ENCODE measurements at regions not wholly inside any gene's neighbourhood (a gene's known extent, or its start where the extent isn't known, plus 50 kb on each side); places are given as distances from the start of the nearest gene placed in this dataset.

- H3K36me3 ChIP-seq (ENCODE audit: control insufficient read depth in 1 of 2, insufficient read depth in 2 of 2, low read depth in 1 of 2, low read length in 2 of 2) = peaks cover 4% of the 10 kb centered on the region in 2 experiments
- no peak overlapping the region for H4K8ac ChIP-seq (ENCODE audit: low read length)
- H3K14ac ChIP-seq (ENCODE audit: low read length in 2 of 2) = no peak overlapping the region
- no peaks in the 10 kb centered on the region for H3K79me1 ChIP-seq (replicated peaks; ENCODE audit: low read length, poor library complexity, severe bottlenecking)
- no peak overlapping the region for H2AK5ac ChIP-seq (ENCODE audit: low read length, severe bottlenecking)
- H3K9me3 ChIP-seq (ENCODE audit: control insufficient read depth, low read length) = no peaks in the 10 kb centered on the region
- no peak overlapping the region for H3K9ac ChIP-seq (ENCODE audit: low read length)
- no peak overlapping the region for H2BK120ac ChIP-seq (ENCODE audit: low read depth, low read length)
- no peak overlapping the region for H2BK5ac ChIP-seq (ENCODE audit: low read depth, low read length, poor library complexity, severe bottlenecking)
- H3K4me2 ChIP-seq (ENCODE audit: low read length, poor library complexity, severe bottlenecking) = no peak overlapping the region
- H3K27ac ChIP-seq (ENCODE audit: low read length, poor library complexity, severe bottlenecking) = no peak overlapping the region
- peaks cover 16% of the 10 kb centered on the region for H3K4me1 ChIP-seq (ENCODE audit: control insufficient read depth, insufficient read depth, low read depth, low read length)
- H3K4ac ChIP-seq (ENCODE audit: low read depth in 1 of 2, low read length in 2 of 2) = no peak overlapping the region
- DNase-seq = no peak
- H4K91ac ChIP-seq (ENCODE audit: low read length) = no peak overlapping the region
- no peak overlapping the region for H3K4me3 ChIP-seq (ENCODE audit: insufficient read depth in 1 of 2, low read depth in 1 of 2, low read length in 2 of 2)
- peak overlapping the region; percentile 8 for H2BK15ac ChIP-seq (ENCODE audit: low read depth, poor library complexity, severe bottlenecking)
- H3K18ac ChIP-seq (ENCODE audit: low read depth in 1 of 2, low read length in 2 of 2) = no peak overlapping the region
- no peaks in the 10 kb centered on the region for H3K27me3 ChIP-seq (ENCODE audit: control insufficient read depth in 1 of 2, insufficient read depth in 1 of 2, low read length in 2 of 2)
- 73% methylated on average over 3 of the region's 3 CpGs for WGBS
- H2BK12ac ChIP-seq (ENCODE audit: low read length in 2 of 2) = no peak overlapping the region
- no peak overlapping the region for H3K23ac ChIP-seq (ENCODE audit: low read length in 2 of 2)
- no peak overlapping the region for H2AFZ ChIP-seq (ENCODE audit: low read depth, low read length)
Observed at GRCh38 chr14:61109288-61109687, 128.2 kb downstream of the SLC38A6 start.

- Histone ChIP-seq H4K8ac (ENCODE audit: low read length) (no peak overlapping the region), H3K27me3 (ENCODE audit: control insufficient read depth in 1 of 2, insufficient read depth in 1 of 2, low read length in 2 of 2) (no peaks in the 10 kb centered on the region), H3K36me3 (ENCODE audit: control insufficient read depth in 1 of 2, insufficient read depth in 2 of 2, low read depth in 1 of 2, low read length in 2 of 2) (peaks cover 2 to 4% of the 10 kb centered on the region in 2 experiments), H3K27ac (ENCODE audit: low read length, poor library complexity, severe bottlenecking) (no peak overlapping the region), H2BK12ac (ENCODE audit: low read length in 2 of 2) (no peak overlapping the region), H3K4me1 (ENCODE audit: control insufficient read depth, insufficient read depth, low read depth, low read length) (peaks cover 18% of the 10 kb centered on the region), H2BK5ac (ENCODE audit: low read depth, low read length, poor library complexity, severe bottlenecking) (no peak overlapping the region), H3K14ac (ENCODE audit: low read length in 2 of 2) (no peak overlapping the region), H3K9ac (ENCODE audit: low read length) (no peak overlapping the region), H3K4ac (ENCODE audit: low read depth in 1 of 2, low read length in 2 of 2) (no peak overlapping the region), H4K91ac (ENCODE audit: low read length) (no peak overlapping the region), H3K4me2 (ENCODE audit: low read length, poor library complexity, severe bottlenecking) (no peak overlapping the region), H3K18ac (ENCODE audit: low read depth in 1 of 2, low read length in 2 of 2) (no peak overlapping the region), H2BK15ac (ENCODE audit: low read depth, poor library complexity, severe bottlenecking) (no peak overlapping the region), H3K9me3 (ENCODE audit: control insufficient read depth, low read length) (no peaks in the 10 kb centered on the region), H3K23ac (ENCODE audit: low read length in 2 of 2) (no peak overlapping the region), H2AK5ac (ENCODE audit: low read length, severe bottlenecking) (no peak overlapping the region), H2AFZ (ENCODE audit: low read depth, low read length) (no peak overlapping the region), H2BK120ac (ENCODE audit: low read depth, low read length) (no peak overlapping the region), H3K4me3 (ENCODE audit: insufficient read depth in 1 of 2, low read depth in 1 of 2, low read length in 2 of 2) (no peak overlapping the region), H3K79me1 (replicated peaks; ENCODE audit: low read length, poor library complexity, severe bottlenecking) (no peaks in the 10 kb centered on the region)
- DNase-seq = no peak
- 95% methylated on average over 10 of the region's 10 CpGs for WGBS
Observed at GRCh38 chr14:61108496-61109141, 127.6 kb downstream of the SLC38A6 start.

- Histone ChIP-seq H3K4me2 (ENCODE audit: low read length, poor library complexity, severe bottlenecking) (no peak overlapping the region), H3K4ac (ENCODE audit: low read depth in 1 of 2, low read length in 2 of 2) (no peak overlapping the region), H3K27ac (ENCODE audit: low read length, poor library complexity, severe bottlenecking) (no peak overlapping the region), H3K4me1 (ENCODE audit: control insufficient read depth, insufficient read depth, low read depth, low read length) (peaks cover 24% of the 10 kb centered on the region), H2BK5ac (ENCODE audit: low read depth, low read length, poor library complexity, severe bottlenecking) (no peak overlapping the region), H3K9me3 (ENCODE audit: control insufficient read depth, low read length) (no peaks in the 10 kb centered on the region), H4K91ac (ENCODE audit: low read length) (no peak overlapping the region), H2AK5ac (ENCODE audit: low read length, severe bottlenecking) (peak overlapping the region; percentile 47), H3K27me3 (ENCODE audit: control insufficient read depth in 1 of 2, insufficient read depth in 1 of 2, low read length in 2 of 2) (no peaks in the 10 kb centered on the region), H2BK12ac (ENCODE audit: low read length in 2 of 2) (peak overlapping the region in 1 of 2 experiments; percentile 54), H2BK15ac (ENCODE audit: low read depth, poor library complexity, severe bottlenecking) (no peak overlapping the region), H2AFZ (ENCODE audit: low read depth, low read length) (peak overlapping the region; percentile 65), H3K18ac (ENCODE audit: low read depth in 1 of 2, low read length in 2 of 2) (peak overlapping the region in 1 of 2 experiments; percentile 80), H3K36me3 (ENCODE audit: control insufficient read depth in 1 of 2, insufficient read depth in 2 of 2, low read depth in 1 of 2, low read length in 2 of 2) (peaks cover 2 to 4% of the 10 kb centered on the region in 2 experiments), H3K14ac (ENCODE audit: low read length in 2 of 2) (peak overlapping the region in 1 of 2 experiments; percentile 83), H3K79me1 (replicated peaks; ENCODE audit: low read length, poor library complexity, severe bottlenecking) (no peaks in the 10 kb centered on the region), H3K4me3 (ENCODE audit: insufficient read depth in 1 of 2, low read depth in 1 of 2, low read length in 2 of 2) (no peak overlapping the region), H3K9ac (ENCODE audit: low read length) (no peak overlapping the region), H2BK120ac (ENCODE audit: low read depth, low read length) (no peak overlapping the region), H3K23ac (ENCODE audit: low read length in 2 of 2) (no peak overlapping the region), H4K8ac (ENCODE audit: low read length) (peak overlapping the region; percentile 43)
- DNase-seq = no peak
- 91% methylated on average over 5 of the region's 6 CpGs for WGBS
Observed at GRCh38 chr14:61107869-61108493, 126.9 kb downstream of the SLC38A6 start.

DNA sequence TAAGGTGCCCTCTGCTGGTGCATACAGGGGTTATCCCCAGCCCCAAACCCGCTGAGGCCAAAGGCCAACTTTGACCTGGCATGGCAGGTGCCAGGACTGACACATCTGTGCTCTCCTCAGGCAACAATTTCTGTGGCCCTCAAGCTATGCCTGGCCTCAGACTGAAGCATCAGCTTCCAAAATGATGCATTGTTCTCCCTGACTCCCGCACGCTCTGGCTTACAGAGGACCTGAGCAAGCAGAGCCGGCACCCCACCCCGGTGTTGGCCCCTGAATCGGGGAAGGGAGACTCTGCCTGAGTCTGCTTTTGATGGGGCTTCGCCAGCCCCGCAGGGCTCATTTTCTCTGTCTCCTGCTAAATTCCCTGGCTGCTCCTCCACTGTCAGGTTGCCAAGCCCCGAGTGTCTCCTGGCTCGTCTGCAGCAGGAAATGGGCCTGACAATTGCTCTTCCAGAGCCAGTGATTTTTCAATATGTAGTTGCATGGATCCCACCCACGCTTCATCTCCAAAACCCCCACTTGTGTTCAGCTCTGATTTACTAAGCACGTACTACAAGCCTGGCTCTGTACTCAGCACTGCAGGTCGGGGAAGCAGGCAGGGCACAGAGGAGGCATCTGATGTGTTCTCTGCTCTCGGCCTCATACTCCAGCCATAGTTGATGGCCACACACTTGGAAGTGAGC lies 126.1 kb downstream of the SLC38A6 start:
- Histone ChIP-seq H2AFZ (ENCODE audit: low read depth, low read length) (no peak overlapping the region), H2BK15ac (ENCODE audit: low read depth, poor library complexity, severe bottlenecking) (peak overlapping the region; percentile 35), H3K23ac (ENCODE audit: low read length in 2 of 2) (no peak overlapping the region), H3K9ac (ENCODE audit: low read length) (no peak overlapping the region), H3K18ac (ENCODE audit: low read depth in 1 of 2, low read length in 2 of 2) (peak overlapping the region in 1 of 2 experiments; percentile 80), H4K91ac (ENCODE audit: low read length) (peak overlapping the region; percentile 19), H3K4me3 (ENCODE audit: insufficient read depth in 1 of 2, low read depth in 1 of 2, low read length in 2 of 2) (no peak overlapping the region), H3K9me3 (ENCODE audit: control insufficient read depth, low read length) (no peaks in the 10 kb centered on the region), H2AK5ac (ENCODE audit: low read length, severe bottlenecking) (peak overlapping the region; percentile 10), H3K14ac (ENCODE audit: low read length in 2 of 2) (peak overlapping the region in 1 of 2 experiments; percentile 83), H3K27ac (ENCODE audit: low read length, poor library complexity, severe bottlenecking) (no peak overlapping the region), H2BK5ac (ENCODE audit: low read depth, low read length, poor library complexity, severe bottlenecking) (no peak overlapping the region), H2BK12ac (ENCODE audit: low read length in 2 of 2) (peak overlapping the region; percentile 28 to 56), H3K4ac (ENCODE audit: low read depth in 1 of 2, low read length in 2 of 2) (peak overlapping the region; percentile 25 to 50), H3K4me2 (ENCODE audit: low read length, poor library complexity, severe bottlenecking) (no peak overlapping the region), H3K36me3 (ENCODE audit: control insufficient read depth in 1 of 2, insufficient read depth in 2 of 2, low read depth in 1 of 2, low read length in 2 of 2) (peaks cover 2 to 4% of the 10 kb centered on the region in 2 experiments), H3K27me3 (ENCODE audit: control insufficient read depth in 1 of 2, insufficient read depth in 1 of 2, low read length in 2 of 2) (no peaks in the 10 kb centered on the region), H3K4me1 (ENCODE audit: control insufficient read depth, insufficient read depth, low read depth, low read length) (peaks cover 29% of the 10 kb centered on the region), H2BK120ac (ENCODE audit: low read depth, low read length) (no peak overlapping the region), H3K79me1 (replicated peaks; ENCODE audit: low read length, poor library complexity, severe bottlenecking) (no peaks in the 10 kb centered on the region), H4K8ac (ENCODE audit: low read length) (no peak overlapping the region)
- 91% methylated on average over 14 of the region's 14 CpGs for WGBS
- DNase-seq = no peak
